Inflammatory macrophage treated with lipopolysaccharide for 4 hours (primary cell): ENCODE measurements at regions not wholly inside any gene's neighbourhood (a gene's known extent, or its start where the extent isn't known, plus 50 kb on each side); places are given as distances from the start of the nearest gene placed in this dataset.
"Not testable (repeated sequence)": the region's sequence is repeated elsewhere in the genome, so short reads cannot be mapped to it uniquely, and the experiment has no call there.

Experiments used
- DNase-seq: peaks from one replicate; pipeline ENCODE4 v3.0.0-alpha.2; 2020

DNA sequence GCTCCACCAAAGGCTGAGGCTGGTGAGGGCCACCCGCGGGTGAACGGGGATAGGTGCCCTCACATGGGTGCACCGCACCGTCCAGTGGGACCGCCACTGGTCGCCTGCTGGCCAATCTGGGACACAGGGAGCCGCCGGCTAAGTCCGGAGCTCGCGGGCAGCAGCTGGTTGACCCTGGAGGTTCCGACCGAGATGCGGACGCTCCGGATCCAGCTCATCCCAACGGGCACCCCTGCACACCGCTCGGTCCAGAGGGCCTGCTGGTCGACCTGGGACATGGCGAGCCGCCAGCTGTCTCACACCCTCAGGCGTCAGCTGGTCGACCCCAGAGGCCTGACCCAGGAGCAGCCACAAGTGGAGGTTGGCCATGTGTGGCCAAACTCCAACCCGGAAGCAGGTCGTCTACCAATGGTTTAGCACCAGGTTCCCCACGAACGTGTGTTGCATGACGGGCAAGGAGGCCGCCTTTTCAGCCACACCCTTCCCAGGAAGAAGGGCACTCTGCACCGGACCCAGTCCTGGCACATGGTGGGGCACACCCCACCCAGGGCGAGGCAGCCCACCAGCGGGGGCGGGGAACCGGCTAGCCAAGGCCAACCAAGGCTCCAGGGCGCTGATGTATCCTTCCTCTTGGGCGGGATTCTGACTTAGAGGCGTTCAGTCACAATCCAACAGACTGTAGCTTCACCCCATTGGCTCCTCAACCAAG, 746.0 kb upstream of the DEFB115 start:
- DNase-seq, result no peak

DNA sequence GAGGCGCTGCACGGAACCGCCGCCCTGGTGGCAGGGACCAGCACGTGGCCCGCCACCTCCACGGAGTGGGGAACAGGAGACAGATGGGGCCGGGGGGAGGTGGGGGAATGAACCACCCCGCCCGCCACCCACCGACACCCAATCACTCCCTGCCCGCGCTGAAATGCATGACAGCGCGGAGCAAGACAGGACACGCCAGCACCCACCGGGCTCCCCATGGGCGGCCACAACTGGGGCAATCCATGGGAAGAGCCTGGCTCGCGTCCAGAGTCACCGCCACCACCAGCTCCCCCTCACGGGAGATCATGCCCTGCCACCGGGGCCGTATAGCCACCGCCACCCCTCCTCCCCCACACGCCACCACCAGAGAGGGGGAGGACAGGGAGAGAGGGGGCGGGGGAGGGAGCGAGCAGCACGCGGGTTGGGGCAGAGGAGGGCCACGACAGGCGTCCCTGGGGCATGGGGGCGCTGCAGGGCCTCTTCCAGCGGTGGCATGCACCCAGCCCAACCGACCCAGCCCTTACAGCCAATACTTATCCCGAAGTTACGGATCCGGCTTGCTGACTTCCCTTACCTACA, 744.3 kb upstream of the DEFB115 start:
- no peak for DNase-seq

DNA sequence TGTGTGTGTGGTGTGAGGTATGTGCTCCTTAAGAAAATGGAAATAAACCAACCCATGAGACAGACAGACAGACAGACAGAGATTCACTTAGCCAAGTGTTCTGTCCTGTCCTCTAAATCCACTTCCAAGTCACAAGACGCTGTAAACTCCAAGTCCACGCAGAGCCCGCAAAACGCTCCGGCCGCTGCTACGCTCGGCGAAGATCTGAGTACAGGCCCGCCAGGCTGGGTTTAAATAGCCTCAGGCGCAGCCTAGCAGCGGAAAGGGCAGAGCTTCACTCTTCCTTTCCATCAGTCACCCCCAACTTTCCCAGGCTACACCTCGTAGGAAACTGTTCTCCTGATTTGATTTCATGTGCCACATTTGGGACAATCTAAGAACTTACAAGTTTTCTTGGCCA, 741.5 kb upstream of the DEFB115 start:
- not testable (repeated sequence) for DNase-seq

DNA sequence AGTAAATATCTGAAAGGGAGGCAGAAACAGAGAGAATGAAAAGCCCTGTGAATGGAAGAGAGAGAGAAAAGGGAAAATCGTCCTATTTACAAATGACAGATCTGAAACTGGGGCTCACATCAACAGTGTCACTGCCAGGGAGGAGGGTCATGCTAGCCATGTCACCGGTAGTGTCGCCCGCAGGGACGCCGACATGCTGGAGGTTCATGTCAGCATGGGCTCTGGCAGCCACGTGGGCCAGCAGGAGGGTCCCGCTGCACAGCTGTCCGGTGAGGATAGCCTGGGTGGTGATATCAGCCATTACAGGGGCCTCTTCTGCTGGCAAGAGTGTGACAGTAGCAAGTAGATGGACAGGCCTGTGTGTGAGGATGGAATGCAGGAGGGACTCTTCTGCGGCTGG, 738.6 kb upstream of the DEFB115 start:
- not testable (repeated sequence) for DNase-seq

DNA sequence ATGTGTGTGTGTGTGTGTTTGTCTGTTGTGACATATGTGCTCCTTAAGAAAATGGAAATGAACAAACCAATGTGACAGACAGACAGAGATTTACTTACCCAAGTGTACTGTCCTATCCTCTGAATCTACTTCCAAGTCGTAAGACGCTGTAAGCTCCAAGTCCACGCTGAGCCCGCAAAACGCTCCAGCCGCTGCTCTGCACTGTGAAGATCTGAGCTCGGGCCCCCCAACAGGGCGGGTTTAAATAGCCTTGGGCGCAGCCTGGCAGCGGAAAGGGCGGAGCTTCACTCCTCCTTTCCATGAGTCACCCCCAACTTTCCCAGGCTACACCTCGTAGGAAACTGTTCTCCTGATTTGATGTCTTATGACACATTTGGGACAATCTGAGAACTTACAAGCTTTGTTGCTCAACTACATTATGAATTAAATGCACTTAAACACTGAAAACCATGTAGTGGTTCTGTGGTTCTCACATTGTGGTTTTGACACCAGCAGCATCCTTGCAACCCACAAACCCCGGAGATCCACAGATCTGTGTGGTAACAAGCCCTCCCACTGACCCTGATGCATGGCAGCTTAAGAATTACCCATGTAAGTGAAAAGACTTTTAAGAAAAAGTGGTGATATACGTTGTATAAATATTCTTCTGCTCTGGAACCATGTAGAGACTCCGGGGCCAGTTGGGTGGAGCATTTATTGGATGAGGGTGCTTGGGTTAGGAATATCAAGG, 735.6 kb upstream of the DEFB115 start:
- not testable (repeated sequence) for DNase-seq

DNA sequence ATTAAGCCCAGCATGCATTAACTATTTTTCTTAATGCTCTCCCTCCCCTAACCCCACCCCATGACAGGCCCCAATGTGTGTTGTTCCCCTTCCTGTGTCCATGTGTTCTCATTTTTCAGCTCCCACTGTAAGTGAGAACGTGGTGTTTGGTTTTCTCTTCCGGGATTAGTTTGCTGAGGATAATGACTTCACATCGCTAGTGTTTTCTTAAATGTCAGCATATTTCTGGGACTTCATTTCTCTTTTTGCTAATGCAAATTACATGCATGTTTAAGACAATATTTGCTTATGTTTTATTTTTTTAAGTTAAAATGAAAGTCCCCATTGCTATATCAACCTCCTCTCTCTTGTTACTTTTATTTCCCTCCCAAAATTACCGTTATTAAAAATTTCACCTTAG, 733.3 kb upstream of the DEFB115 start:
- DNase-seq, result not testable (repeated sequence)

DNA sequence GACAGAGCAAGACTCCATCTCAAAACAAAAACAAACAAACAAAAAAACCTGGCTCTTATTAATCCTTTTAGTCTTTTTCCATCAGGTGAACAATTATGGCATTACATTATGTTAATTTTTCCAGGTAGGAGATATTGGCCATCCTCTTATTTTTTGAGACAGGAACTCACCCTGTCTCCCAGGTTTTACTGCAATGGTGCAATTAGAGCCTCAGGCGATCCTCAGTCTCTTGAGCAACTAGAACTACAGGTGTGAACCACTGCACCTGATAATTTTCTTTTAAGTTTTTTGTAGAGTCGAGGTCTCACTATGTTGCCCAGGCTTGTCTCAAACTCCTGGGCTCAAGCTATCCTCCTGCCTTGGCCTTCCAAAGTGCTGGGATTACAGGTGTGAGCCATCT, 732.7 kb upstream of the DEFB115 start:
- DNase-seq, result not testable (repeated sequence)

DNA sequence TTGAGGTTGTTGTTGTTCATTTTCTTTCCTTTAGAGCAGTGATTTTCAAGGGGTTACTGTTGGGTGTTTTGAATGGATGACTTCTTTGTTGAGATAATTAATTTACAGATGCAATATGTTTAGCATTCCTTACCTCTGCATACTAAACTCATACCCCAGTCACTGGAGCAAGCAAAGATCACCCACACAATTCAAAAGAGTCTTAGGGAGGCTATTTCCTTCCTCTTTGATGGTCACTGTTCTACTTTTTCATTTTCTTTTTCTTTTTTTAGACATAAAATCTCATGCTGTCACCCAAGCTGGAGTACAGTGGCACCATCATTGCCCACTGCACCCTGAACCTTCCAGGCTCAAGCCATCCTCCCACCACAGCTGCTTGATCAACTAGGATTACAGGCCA, 723.8 kb upstream of the DEFB115 start:
- DNase-seq, result not testable (repeated sequence)

DNA sequence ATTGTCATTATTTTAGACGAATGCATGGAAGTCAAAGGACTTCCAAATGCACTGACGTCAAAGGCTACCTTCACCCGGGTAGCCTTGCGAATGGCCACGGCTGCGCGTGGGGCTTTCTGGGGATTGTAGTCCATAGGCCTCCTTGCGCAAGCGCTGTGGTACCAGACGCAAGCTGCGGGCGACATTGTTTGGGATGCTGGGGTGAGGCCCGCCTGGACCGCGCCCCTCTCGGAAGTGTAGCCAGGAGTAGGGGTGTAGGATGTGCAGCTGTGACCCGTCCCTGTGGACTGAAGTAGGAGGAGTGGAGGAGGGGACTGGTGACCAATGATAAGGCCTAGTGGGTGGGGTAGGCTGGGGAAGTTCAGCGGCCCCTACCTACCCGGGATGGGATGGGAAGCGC, 720.0 kb upstream of the DEFB115 start:
- DNase-seq, result not testable (repeated sequence)

DNA sequence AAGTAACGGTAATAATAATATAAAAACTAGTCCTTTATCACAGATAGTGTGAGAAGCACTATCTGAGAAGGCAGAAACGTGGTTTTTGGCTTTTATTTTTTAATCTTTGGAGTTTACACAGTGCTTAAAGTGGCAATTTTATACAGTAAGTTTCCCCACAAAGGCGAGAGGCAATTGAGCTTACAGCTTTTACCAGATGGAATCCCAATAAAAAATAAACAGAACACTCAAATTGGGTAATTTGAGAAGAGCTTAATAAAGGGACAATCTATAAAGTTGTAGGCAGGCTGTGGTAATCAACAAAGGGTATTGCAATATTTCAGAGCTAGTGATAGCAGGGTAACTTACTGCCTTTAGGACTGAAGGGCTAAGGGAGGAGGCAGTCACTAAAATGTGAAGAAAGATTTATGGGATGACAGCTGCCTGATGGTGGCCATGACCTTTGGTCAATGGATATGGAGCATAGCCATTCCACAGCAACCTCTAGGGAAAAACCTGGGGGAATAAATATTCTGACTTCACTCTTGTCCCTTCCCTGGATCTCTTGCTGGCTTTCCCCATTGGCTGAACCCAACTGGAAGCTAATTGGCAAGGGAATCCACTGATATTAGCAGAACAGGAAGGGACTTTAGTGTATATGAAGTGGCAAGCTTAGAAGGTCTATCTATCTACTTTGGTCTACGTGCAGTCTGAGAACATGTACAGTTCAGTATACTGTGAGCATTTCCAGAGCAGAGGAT, 717.0 kb upstream of the DEFB115 start:
- not testable (repeated sequence) for DNase-seq

DNA sequence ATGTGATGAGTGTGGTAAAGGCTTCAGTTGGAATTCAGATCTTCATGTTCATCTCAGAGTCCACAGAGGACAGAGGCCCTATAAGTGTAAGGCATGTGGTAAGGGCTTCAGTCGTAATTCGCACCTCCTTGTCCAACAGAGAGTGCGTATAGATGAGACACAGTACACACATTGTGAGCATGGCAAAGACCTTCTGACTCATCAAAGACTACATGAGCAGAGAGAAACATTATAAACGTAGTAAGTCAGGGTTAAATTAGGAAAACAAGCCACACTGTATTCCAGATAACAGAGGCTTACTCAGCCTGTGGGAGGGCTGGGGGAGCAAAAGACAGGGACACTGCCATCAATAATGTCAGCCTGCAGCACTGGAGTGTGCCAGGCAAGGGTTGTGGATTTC, 706.2 kb upstream of the DEFB115 start:
- not testable (repeated sequence) for DNase-seq

DNA sequence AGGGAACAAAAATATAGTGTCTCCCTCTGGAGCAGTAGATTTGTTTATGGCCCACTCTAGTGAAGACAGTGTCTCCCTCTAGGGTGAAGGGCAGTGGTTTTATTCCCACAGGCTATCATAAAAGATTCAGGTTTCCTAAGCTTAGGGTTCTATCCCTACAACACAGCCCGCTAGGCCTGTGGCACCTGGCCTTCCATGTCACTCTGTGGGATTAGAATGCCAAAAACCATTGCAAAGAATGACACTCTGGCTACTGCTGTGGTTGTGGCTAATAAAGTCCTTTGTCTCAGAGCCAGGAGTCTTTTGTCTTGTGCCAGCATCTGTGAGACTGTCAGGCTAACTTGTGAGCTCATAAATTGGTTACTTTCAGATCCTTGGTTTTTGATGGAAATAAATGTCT, 700.7 kb upstream of the DEFB115 start:
- DNase-seq, result not testable (repeated sequence)

DNA sequence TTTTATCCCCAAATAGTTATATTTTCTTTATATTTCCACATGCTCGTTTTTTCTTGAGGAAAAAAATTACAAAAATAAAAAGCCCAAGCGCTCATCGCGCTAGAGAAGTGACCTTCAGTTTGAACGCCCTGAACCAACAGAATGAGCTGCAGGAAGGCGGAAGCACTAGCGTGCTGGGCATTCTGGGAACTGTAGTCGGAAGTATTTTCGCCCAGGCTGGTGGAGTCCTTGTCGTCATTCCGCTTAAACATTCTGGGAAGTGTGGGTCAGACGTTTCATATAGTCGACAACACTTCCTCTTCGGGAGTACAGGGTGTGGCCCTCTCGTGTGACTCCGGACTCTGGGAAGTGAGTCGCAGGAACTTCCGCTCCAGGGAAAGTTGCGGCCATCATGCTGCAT, 692.4 kb upstream of the DEFB115 start:
- DNase-seq, result not testable (repeated sequence)

DNA sequence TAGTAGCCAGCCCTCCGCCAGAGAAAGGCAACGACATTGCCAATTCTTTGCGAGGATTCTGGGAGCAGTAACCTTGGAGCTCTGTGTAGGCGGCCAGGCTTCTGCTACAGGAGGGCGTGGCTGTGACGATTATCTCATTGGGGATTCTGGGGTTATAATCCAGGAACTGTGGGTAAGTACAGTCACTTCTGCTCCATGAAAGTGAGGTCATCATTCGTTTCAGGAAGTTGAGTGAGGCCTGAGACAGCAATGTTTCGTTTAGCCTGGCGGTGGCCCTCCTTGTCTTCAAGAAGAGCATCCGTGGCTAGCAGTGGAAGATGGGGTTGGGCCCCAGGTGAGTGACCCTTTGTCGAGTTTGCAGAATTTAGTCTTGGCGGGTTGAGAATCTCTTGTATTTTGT, 687.6 kb upstream of the DEFB115 start:
- not testable (repeated sequence) for DNase-seq

DNA sequence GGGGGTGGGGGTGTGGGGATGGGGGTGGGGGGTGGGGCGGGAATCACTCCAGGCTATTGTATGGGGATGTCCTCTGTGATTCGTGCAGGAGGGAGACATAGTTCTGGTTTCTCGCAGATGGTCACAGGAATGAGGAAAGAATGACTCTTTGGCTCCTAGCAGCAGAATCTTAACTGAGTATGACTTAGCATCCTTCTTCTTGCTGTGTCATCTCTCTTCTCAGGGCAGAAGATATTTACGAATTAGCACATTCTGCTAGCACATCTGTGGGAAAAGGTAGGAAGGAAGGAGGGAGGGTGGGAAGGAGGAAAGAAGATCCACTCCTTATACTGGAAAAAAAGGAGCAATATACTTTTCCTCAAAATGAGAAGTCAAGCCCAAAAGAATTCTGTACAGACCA, 686.8 kb upstream of the DEFB115 start:
- not testable (repeated sequence) for DNase-seq

DNA sequence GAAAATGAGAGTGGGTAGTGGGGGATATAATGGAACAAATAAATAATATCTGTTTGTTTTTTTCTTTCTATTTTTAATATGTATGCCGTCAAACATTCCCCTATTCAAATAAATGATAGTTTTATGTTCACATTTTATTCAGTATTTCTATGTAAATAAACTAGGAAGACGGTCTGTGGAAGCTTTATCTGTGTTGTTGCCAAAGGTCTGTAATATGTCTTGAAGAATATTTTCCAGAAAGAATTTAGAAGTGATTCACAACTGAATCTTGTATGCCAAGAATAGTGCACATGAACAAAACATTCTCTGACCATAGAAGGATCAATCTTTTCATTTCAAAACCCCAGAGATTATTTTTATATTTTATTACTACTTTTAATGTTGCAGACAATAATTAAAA, 683.1 kb upstream of the DEFB115 start:
- DNase-seq, result not testable (repeated sequence)

DNA sequence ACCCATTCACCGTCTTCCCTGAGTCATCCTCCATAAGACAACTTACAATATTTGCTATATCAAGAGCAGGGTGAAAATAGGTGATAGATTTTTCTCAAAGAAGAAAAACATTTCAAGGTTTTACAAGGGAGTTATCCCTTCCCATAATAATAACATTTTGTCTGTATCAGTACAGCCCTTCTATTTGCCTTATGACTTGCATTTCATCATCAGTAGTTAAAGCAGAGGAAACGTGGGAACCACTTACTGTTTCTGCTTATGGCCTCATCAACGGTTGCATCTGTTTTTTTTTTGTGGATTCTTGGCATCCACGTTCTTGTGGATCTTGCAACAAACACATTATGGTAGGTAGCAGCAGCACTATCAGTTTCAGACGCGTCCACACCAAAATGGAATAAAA, 678.4 kb upstream of the DEFB115 start:
- not testable (repeated sequence) for DNase-seq

DNA sequence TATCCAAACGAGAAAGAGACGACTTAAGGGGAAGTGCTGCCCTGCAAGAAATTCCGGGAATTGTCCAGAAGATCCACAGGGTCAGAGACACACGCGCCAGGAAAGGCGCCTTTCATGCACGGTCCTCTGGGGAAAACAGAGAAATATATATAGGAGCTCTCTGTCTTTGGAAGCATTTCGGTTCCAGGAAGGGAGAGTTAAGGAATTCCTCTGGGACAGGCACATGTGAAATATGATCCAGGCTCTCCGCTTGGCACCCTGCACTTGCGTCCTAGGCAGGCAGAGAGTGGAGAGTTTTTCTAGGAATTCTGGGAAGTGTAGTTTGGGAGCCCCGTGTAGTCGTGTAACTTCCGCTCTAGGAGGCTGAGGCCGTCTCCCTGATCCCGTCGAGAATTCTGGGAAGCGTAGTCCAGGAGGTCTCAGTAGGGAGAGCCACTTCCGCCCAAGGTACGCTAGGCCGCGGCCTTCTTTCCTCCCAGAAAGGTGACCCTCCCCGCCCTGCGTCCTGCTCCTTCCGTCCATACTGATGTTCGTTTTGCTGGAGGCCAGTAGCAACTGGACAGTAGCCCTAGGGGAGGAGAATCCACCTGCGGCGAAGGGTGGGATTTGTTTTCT, 677.5 kb upstream of the DEFB115 start:
- peak; percentile 6 for DNase-seq

DNA sequence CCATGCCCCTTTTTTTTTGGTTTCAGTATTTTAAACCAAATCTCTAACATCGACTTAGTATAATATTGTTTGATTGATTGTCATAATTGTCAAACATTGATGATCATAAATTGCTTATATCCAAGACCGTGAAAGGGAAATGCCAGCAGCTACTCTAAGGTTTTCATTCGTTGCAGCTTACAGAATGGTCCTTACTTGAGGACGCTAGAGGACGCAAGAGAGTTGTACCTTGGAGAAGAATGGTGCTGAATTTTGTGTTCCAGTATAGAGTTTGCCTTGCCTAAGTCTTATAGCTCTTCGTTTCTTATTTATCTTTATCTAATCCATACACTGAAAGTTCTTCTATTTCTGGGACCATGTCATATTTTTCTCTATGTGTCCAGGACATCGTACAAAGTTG, 675.6 kb upstream of the DEFB115 start:
- not testable (repeated sequence) for DNase-seq

DNA sequence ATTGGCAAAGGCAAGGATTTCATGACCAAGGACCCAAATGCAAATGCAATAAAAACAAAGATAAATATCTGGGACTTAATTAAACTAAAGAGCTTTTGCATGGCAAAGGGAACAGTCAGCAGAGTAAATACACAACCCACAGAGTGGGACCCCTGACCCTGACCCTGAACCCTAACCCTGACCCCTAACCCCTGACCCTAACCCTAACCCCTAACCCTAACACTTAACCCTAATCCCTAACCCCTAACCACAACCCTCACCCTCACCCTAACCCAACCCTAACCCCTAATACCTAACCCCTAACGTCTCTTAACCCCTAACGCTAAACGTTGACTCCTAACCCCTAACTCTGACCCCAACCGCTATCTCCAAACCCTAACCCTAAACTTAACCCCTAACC, 673.1 kb upstream of the DEFB115 start:
- not testable (repeated sequence) for DNase-seq

DNA sequence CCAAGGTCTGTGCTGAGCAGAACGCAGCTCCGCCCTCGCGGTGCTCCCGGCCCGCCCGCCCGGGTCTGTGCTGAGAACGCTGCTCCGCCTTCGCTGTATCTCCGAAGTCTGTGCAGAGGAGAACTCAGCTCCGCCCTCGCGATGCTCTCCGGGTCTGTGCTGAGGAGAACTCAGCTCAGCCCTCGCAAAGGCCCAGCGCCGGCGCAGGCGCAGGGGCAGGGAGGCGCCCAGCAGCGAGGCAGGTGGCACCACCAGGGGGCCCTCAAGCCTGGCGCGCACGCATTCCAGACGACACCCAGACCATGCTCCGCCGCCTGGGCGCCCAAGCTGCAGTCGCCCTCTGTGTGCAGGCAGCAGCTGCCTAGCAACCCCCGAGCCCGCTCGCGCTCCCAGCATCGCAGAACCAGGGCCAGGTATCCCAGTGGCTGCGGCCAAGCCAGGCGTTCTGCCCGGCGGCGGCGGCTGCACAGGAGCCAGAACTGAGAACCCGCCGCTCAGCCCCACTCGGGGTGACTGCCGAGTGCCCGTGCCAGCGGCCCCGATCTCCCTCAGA, 672.1 kb upstream of the DEFB115 start:
- DNase-seq, result peak; percentile 6

DNA sequence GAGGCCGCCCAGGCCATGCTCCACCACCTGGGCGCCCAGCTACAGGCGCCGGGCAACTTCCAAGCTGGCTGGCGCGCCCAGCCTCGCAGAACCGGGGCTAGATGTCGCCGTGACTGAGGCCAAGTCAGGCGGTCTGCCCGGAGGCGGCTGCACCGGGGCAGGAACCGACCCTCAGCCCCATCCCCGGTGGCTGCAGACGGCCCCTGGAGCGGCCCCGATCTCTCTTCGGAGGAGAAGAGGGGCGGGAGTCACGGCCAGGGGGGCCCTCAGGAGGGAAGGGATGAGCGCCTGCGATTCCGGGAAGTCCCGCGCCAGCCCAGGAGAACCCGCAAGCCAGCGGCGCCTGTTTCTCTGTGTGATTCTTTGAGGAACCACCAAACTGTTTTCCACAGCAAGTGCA, 671.3 kb upstream of the DEFB115 start:
- not testable (repeated sequence) for DNase-seq

DNA sequence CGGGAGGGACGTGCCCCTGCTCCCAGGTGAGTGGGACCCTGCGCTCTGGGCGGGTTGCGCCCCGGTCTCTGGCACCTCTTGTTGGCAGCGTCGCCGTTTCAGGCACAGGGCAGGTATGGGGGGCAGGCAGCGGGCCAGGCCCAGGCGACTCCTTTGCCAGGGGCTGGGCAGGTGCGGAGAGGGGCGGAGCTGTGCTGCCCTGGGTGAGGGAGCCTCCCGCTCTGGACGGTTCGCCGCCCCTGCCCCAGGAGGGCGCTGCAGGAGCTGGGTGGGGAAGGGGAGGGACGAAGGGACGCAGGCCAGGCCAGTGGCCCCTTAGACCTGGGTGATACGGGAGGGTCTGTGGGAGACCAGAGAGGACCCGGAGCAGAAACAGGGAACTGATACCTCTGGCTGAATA, 663.9 kb upstream of the DEFB115 start:
- no peak for DNase-seq
